Hepatocyte (in vitro differentiated cells): ENCODE measurements at regions not wholly inside any gene's neighbourhood (a gene's known extent, or its start where the extent isn't known, plus 50 kb on each side); places are given as distances from the start of the nearest gene placed in this dataset.

Source experiments
- DNase-seq: peaks from one replicate; pipeline ENCODE4 v3.0.0-alpha.2; 2016; ENCODE audit warnings: low spot score
- H2AFZ ChIP-seq: fragments of 200-600 bp; sonication (generic); 2 replicates; pipeline ENCODE4 v1.6.0; 2016; ENCODE audit warnings: antibody characterized with exemption, mild to moderate bottlenecking
- H3K27ac ChIP-seq: fragments of 200-600 bp; sonication (generic); 2 replicates; pipeline ENCODE4 v1.5.1; 2016; ENCODE audit warnings: mild to moderate bottlenecking
- H3K27me3 ChIP-seq: fragments of 200-600 bp; sonication (generic); 2 replicates; pipeline ENCODE4 v1.6.1; 2016
- H3K36me3 ChIP-seq: fragments of 200-600 bp; sonication (generic); replicated peaks from 2 replicates; pipeline ENCODE4 v1.5.1; 2016; ENCODE audit warnings: low read depth; ENCODE audit not compliant: insufficient read depth
- H3K4me1 ChIP-seq: fragments of 200-600 bp; sonication (generic); 2 replicates; pipeline ENCODE4 v1.5.1; 2016; ENCODE audit warnings: mild to moderate bottlenecking, moderate library complexity; ENCODE audit not compliant: insufficient read depth
- H3K4me2 ChIP-seq: fragments of 200-600 bp; sonication (generic); 2 replicates; pipeline ENCODE4 v1.6.0; 2016
- H3K4me3 ChIP-seq: fragments of 200-600 bp; sonication (generic); 2 replicates; pipeline ENCODE4 v1.5.1; 2016; ENCODE audit warnings: mild to moderate bottlenecking
- H3K79me2 ChIP-seq: fragments of 200-600 bp; sonication (generic); 2 replicates; pipeline ENCODE4 v1.6.0; 2017; ENCODE audit warnings: mild to moderate bottlenecking
- H3K9me2 ChIP-seq: fragments of 200-600 bp; sonication (generic); replicated peaks from 2 replicates; pipeline ENCODE4 v1.6.0; 2017; ENCODE audit warnings: mild to moderate bottlenecking; ENCODE audit not compliant: insufficient read depth
- H3K9me3 ChIP-seq: fragments of 200-600 bp; sonication (generic); 2 replicates; pipeline ENCODE4 v1.5.1; 2016; ENCODE audit warnings: low read depth, mild to moderate bottlenecking
- H4K20me1 ChIP-seq: fragments of 200-600 bp; sonication (generic); 2 replicates; pipeline ENCODE4 v1.6.0; 2016; ENCODE audit warnings: mild to moderate bottlenecking; ENCODE audit not compliant: insufficient read depth, poor library complexity, severe bottlenecking
- CTCF ChIP-seq: fragments of 200-600 bp; sonication (generic); IDR thresholded peaks from 2 replicates; pipeline ENCODE4 v1.5.1; 2016; ENCODE audit warnings: antibody characterized with exemption, mild to moderate bottlenecking; ENCODE audit not compliant: poor library complexity
- EZH2 ChIP-seq: fragments of 200-600 bp; sonication (generic); IDR thresholded peaks from 2 replicates; pipeline ENCODE4 v1.6.1; 2016; ENCODE audit warnings: antibody characterized with exemption, mild to moderate bottlenecking, borderline replicate concordance
- EZH2phosphoT487 ChIP-seq: fragments of 200-600 bp; sonication (generic); IDR thresholded peaks from one replicate; pipeline ENCODE4 v1.6.1; 2018; ENCODE audit warnings: antibody characterized with exemption, mild to moderate bottlenecking, low read depth, moderate library complexity; ENCODE audit not compliant: unreplicated experiment, severe bottlenecking
- WGBS: methylation state at CpG from one replicate; pipeline ENCODE4 v1.1.6; 2016; ENCODE audit warnings: low lambda C conversion rate; ENCODE audit errors: missing lambda C conversion rate; 5-methylcytosine and 5-hydroxymethylcytosine counted together

GRCh38 chr10:52631146-52631545, 141.4 kb downstream of the MBL2 start:
- DNase-seq = no peak
- no peaks in the 10 kb centered on the region for H3K4me1 ChIP-seq
- H3K9me2 ChIP-seq = no peaks in the 10 kb centered on the region
- 50% methylated on average over 2 of the region's 2 CpGs for WGBS
- H3K9me3 ChIP-seq = no peaks in the 10 kb centered on the region
- H3K4me2 ChIP-seq = no peak overlapping the region
- H3K36me3 ChIP-seq = no peaks in the 10 kb centered on the region
- H3K27me3 ChIP-seq = no peaks in the 10 kb centered on the region
- no peak overlapping the region for H3K27ac ChIP-seq
- H4K20me1 ChIP-seq = no peaks in the 10 kb centered on the region
- H3K79me2 ChIP-seq = no peaks in the 10 kb centered on the region
- TF ChIP-seq EZH2 (no peak), CTCF (no peak), EZH2phosphoT487 (no peak)
- H2AFZ ChIP-seq = no peak overlapping the region
- no peak overlapping the region for H3K4me3 ChIP-seq

DNA sequence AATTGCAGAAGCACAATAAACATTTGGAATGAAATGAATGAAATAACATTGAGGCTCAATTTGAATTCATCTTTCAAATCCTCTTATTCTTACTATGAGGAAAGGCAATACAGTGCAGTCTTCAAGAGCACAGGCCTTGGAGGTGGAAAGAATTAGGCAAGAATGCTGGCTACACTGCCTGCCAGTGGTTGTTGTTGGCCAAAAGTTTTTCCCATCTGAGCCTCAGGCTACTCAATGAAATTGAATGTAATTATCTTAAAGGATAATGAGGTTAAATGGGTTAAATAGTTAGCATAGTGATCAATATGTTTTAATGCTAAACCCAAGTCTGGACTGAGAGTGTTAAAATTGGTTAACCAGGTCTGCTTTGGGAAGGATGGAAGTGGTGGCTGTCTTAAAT, 140.9 kb downstream of the MBL2 start:
- Histone ChIP-seq H3K79me2 (no peaks in the 10 kb centered on the region), H4K20me1 (no peaks in the 10 kb centered on the region), H3K4me2 (no peak overlapping the region), H3K9me2 (no peaks in the 10 kb centered on the region), H2AFZ (no peak overlapping the region), H3K4me1 (no peaks in the 10 kb centered on the region), H3K36me3 (no peaks in the 10 kb centered on the region), H3K27me3 (no peaks in the 10 kb centered on the region), H3K4me3 (no peak overlapping the region), H3K27ac (no peak overlapping the region), H3K9me3 (no peaks in the 10 kb centered on the region)
- no peak for DNase-seq
- no peak for TF ChIP-seq CTCF

DNA sequence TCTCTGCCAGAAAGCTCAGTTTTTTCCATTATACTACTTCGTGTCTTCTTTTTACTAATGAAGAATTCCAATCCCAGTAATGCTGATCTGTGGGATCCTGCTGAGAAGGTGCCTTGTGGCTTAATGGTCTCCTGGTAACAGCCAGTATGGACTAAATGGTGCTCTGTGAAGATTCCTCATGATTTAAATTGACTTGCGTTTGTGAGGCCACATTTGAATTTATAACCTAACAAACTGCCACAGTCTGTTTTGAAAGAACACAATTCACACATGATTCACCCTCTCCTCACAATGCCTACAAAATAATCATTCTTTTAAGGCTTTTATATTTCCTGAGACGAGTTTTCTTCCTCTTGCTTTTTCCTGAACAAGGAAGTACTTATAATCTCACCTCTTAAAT, 140.0 kb downstream of the MBL2 start:
- no peaks in the 10 kb centered on the region for H3K27me3 ChIP-seq
- WGBS = 37% methylated on average over 3 of the region's 3 CpGs
- no peaks in the 10 kb centered on the region for H4K20me1 ChIP-seq
- H3K36me3 ChIP-seq = no peaks in the 10 kb centered on the region
- TF ChIP-seq EZH2 (no peak), CTCF (no peak), EZH2phosphoT487 (no peak)
- H3K9me2 ChIP-seq = no peaks in the 10 kb centered on the region
- H3K27ac ChIP-seq = no peak overlapping the region
- no peaks in the 10 kb centered on the region for H3K4me1 ChIP-seq
- no peak overlapping the region for H3K4me2 ChIP-seq
- no peaks in the 10 kb centered on the region for H3K79me2 ChIP-seq
- DNase-seq = no peak
- H3K9me3 ChIP-seq = no peaks in the 10 kb centered on the region
- H3K4me3 ChIP-seq = no peak overlapping the region
- peak overlapping the region; percentile 12 for H2AFZ ChIP-seq

- no peaks in the 10 kb centered on the region for H3K36me3 ChIP-seq
- H3K27me3 ChIP-seq = no peaks in the 10 kb centered on the region
- no peaks in the 10 kb centered on the region for H4K20me1 ChIP-seq
- no peak overlapping the region for H3K4me2 ChIP-seq
- no peaks in the 10 kb centered on the region for H3K79me2 ChIP-seq
- no peak overlapping the region for H3K27ac ChIP-seq
- whole genome bisulfite sequencing = 85% methylated on average over 2 of the region's 2 CpGs
- no peak for DNase-seq
- no peaks in the 10 kb centered on the region for H3K9me3 ChIP-seq
- no peak overlapping the region for H2AFZ ChIP-seq
- TF ChIP-seq CTCF (no peak), EZH2phosphoT487 (no peak), EZH2 (no peak)
- H3K4me1 ChIP-seq = no peaks in the 10 kb centered on the region
- no peaks in the 10 kb centered on the region for H3K9me2 ChIP-seq
- no peak overlapping the region for H3K4me3 ChIP-seq
These were observed 139.3 kb downstream of the MBL2 start for GRCh38 chr10:52633266-52633665.
